ENCODE measurements at regions not wholly inside any gene's neighbourhood (a gene's known extent, or its start where the extent isn't known, plus 50 kb on each side); places are given as distances from the start of the nearest gene placed in this dataset.
"Not testable (repeated sequence)": the region's sequence is repeated elsewhere in the genome, so short reads cannot be mapped to it uniquely, and the experiment has no call there.

- DNase-seq (ENCODE audit: low read depth in 2 of 2): no peak
Measured at GRCh38 chr6:115551527-115551926, 509.2 kb downstream of the FRK start.

GRCh38 chr6:115545672-115545986 is 515.1 kb downstream of the FRK start:
- no peak for DNase-seq (ENCODE audit: low read depth in 2 of 2)

DNA sequence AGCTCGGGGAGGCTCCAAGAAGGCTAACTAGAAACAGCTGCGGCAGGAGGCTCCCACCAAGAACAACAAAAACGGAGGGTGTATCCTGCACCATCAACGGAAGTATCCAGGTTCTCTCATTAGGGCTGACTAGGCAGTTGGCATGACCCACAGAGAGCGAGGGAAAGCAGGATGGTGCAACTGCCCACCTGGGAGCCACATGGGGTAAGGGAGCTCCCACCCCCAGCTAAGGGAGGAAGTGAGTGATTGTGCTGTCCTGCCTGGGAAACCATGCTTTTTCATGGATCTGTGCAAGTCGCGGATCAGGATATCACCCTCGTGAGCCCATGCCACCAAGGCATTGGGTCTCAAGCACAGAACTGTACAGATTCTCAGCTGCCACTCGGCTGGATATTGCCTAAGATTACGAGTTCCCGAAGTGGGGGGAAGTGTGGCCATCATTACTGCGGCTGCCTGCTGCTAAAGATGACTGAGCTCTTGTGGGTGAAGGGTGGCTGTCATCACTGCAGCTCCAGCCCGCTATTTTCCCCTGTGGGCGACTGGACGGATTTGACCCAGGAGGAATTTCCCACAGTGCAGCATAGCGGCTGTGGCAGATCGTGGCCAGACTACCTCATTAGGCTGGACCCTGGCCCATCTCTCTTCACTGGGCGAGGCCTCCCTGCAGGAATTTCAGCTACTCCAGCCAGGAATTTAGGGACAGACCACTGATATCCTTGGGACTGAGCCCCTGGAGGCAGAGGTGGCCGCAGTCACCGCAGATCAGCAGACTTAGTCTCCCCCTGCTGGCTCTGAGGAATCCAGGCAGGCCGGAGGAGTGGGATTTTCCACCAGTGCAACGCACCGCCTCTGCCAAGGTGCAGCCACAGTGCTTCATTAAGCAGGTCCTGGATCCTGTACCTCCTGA is 515.7 kb downstream of the FRK start:
- DNase-seq (ENCODE audit: low read depth in 2 of 2): no peak

- no peak for DNase-seq (ENCODE audit: low read depth in 2 of 2)
Measured at GRCh38 chr6:115540077-115540869, 520.4 kb downstream of the FRK start.

- DNase-seq (ENCODE audit: low read depth in 2 of 2): no peak
Measured at GRCh38 chr6:115539531-115539930, 521.2 kb downstream of the FRK start.

- no peak for DNase-seq (ENCODE audit: low read depth in 2 of 2)
Measured at GRCh38 chr6:115524821-115525220, 535.9 kb downstream of the FRK start.

DNA sequence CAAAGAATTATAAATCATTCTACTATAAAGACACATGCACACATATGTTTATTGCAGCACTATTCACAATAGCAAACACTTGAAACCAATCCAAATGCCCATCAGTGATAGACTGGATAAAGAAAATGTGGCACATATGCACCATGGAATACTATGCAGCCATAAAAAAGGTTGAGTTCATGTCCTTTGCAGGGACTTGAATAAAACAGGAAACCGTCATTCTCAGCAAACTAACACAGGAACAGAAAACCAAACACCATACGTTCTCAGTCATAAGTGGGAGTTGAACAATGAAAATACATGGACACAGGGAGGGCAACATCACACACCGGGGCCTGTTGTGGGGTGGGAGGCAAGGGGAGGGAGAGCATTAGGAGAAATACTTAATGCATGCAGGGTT is 538.9 kb downstream of the FRK start:
- DNase-seq (ENCODE audit: low read depth in 2 of 2): not testable (repeated sequence)

DNA sequence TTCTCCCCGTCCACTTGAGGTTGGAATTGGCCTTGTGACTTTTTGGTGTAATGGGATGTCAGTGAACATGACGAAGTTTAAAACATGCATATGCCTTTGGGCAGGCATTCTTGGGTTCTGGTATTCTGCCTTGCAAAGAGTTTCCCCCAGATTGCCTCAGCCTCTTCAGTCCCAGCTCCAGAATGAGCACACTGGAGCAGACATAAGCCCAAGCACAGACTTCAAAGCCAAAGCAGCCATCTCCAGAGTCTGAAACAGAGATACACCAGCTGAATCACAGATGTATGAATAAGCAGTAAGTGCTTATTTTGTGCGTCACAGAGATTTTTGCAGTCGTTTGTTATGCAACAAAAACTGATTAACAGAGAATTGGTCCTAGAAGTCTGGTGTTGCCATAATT is 546.0 kb downstream of the FRK start:
- DNase-seq (ENCODE audit: low read depth in 2 of 2): no peak

DNA sequence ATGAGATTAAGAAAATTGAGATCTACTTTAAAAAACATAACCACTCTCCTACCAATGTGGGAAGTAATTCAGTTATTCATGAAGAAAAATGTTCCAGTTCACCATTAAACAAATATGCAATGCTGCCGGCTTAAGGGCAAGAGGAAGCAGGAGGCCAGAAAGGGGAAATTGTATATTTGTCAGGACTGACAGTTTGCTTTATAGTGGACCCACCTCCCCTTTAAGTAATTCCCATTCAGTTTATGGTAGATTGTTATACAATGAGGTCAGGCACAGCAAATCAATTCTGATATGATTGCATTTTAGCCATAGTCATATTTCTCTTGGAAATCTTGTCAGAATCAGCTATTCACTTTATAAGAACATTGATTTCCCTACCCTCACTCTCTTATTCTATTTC is 547.8 kb downstream of the FRK start:
- no peak for DNase-seq (ENCODE audit: low read depth in 2 of 2)

GRCh38 chr6:115511771-115512170 is 548.9 kb downstream of the FRK start:
- no peak for DNase-seq (ENCODE audit: low read depth in 2 of 2)

- not testable (repeated sequence) for DNase-seq (ENCODE audit: low read depth in 2 of 2)
Measured at GRCh38 chr6:115502432-115502831, 558.3 kb downstream of the FRK start.

DNA sequence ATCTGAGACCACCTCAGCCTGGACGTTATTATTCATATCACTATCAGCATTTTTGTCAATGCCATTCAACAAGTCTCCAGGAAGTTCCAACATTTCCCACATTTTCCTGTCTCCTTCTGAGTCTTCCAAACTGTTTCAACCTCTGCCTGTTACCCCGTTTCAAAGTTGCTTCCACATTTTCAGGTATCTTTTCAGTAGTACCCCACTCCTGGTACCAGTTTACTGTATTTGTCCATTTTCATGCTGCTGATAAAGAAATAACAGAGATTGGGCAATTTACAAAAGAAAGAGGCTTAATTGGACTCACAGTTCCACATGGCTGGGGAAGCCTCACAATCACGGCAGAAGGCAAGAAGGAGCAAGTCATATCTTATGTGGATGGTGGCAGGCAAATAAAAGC is 565.5 kb downstream of the FRK start:
- DNase-seq (ENCODE audit: low read depth in 2 of 2): no peak

- no peak for DNase-seq (ENCODE audit: low read depth in 2 of 2)
Measured at GRCh38 chr6:115487331-115487730, 573.4 kb downstream of the FRK start.

DNA sequence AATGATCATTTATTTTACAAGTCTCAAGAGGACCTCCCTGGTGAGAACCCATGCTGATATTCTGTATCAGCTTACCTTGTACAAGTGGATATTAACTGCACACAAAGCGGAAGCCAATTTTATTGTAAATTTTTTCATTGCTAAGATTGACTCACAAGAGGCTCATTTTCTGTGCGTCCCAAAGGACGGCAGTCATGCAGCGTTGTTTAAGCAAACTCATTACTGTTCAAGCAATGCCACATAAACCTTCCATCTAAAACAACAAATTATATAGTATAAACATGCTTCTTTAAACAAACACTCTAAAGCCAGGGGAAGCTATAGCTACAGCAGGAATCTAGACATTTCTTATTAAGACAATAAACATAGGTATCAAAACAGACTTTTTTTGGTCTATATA is 575.3 kb downstream of the FRK start:
- no peak for DNase-seq (ENCODE audit: low read depth in 2 of 2)

DNA sequence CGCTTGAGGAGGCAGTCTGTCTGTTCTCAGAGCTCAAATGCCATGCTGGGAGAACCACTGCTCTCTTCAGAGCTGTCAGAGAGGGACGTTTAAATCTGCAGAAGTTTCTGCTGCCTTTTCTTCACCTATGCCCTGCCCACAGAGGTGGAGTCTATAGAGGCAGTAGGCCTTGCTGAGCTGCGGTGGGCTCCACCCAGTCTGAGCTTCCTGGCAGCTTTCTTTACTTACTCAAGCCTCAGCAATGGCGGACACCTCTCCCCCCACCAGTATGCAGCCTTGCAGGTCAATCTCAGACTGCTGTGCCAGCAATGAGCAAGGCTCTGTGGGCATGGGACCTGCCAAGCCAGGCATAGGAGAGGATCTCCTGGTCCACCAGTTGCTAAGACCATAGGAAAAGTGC is 580.1 kb downstream of the FRK start:
- not testable (repeated sequence) for DNase-seq (ENCODE audit: low read depth in 2 of 2)

GRCh38 chr6:115474443-115475041 is 586.1 kb downstream of the FRK start:
- no peak for DNase-seq (ENCODE audit: low read depth in 2 of 2)

DNA sequence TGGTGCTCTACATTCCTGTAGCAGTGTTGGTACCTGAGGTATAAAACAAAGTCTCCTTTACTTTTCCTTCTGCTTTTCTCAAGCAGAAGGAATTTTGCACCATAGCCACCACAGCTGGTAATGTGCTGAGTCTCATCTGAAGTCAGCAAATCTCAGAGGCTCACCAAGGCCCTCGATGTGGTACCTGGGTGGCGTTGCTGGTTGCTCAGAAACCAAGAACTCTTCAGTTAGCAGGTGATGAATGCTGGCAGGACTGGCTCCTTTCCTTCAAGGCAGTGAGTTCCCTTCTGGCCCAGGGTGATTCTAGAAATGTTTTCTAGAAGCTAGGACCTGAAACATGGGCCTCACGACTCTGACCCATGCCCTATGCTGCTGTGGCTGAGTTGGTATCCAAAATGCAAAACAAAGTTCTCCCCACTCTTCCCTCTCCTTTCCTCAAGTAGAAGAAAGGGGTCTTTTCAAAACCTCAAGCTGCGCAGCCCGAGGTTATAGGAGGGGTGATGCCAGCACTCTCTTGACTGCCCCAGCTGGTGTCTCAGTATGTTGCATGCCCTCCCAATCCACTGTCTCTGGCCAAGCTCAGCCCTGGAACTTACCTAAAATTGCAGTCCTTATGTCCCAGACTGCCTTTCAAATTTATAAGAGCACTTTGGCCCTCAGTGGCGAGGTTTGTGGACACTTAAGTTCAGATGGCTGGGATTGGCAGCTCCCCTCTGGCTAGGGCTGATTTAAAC is 592.3 kb downstream of the FRK start:
- DNase-seq (ENCODE audit: low read depth in 2 of 2): no peak

DNA sequence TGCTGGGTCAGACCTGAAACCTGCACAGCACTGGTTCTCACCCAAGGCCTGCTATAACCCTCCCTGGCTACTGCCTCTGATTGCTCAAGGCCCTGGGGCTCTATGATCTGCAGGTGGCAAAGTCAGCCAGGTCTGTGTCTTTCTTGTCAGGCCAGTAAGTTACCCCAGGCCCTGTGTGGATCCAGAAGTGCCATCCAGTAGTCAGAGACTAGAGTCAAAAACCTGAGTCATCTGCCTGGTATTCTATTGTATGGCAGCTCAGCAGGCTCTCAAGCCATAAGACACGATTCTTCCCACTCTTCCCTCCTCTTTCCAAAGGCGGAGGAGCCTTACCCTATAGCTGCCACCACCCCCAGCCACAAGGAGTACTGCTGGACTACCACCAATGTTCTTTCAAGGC is 593.0 kb downstream of the FRK start:
- DNase-seq (ENCODE audit: low read depth in 2 of 2): no peak

GRCh38 chr6:115460913-115461312 is 599.8 kb downstream of the FRK start:
- no peak for DNase-seq (ENCODE audit: low read depth in 2 of 2)

- no peak for DNase-seq (ENCODE audit: low read depth in 2 of 2)
Measured at GRCh38 chr6:115456848-115457247, 603.8 kb downstream of the FRK start.

- DNase-seq (ENCODE audit: low read depth in 2 of 2): no peak
Measured at GRCh38 chr6:115443825-115444478, 616.7 kb downstream of the FRK start.

- no peak for DNase-seq (ENCODE audit: low read depth in 2 of 2)
Measured at GRCh38 chr6:115442323-115442722, 618.4 kb downstream of the FRK start.
